A673 (cell line): ENCODE measurements at regions not wholly inside any gene's neighbourhood (a gene's known extent, or its start where the extent isn't known, plus 50 kb on each side); places are given as distances from the start of the nearest gene placed in this dataset.
"Not testable (repeated sequence)": the region's sequence is repeated elsewhere in the genome, so short reads cannot be mapped to it uniquely, and the experiment has no call there.

Experiments
- BruUV-seq: library from RNA; stranded (reverse); fragments of 400-500 nt; replicated peaks from 2 replicates; lab custom pipeline; 2021; lab: Mats Ljungman, UMichigan
- CTCF ChIA-PET: fragments of 300-600 bp; sonication (Branson Sonifier 250); formaldehyde crosslinking; loops from one replicate; lab custom pipeline; 2022; ENCODE audit warnings: antibody characterized with exemption; lab: Charles Lee
- POLR2A ChIA-PET: fragments of 300-600 bp; sonication (Branson Sonifier 250); formaldehyde crosslinking; loops from one replicate; lab custom pipeline; 2022; ENCODE audit warnings: antibody characterized with exemption; ENCODE audit not compliant: low non-redundant PET; lab: Charles Lee
- DNase-seq: peaks from one replicate; pipeline ENCODE4 v3.0.0-alpha.2; 2015; ENCODE audit warnings: low spot score
- H3K27ac ChIP-seq: fragments of 200-600 bp; sonication (generic); 2 replicates; pipeline ENCODE4 v1.5.1; 2016; ENCODE audit warnings: mixed run types, low read depth, mild to moderate bottlenecking, mixed read lengths, antibody characterized with exemption, low read length; ENCODE audit not compliant: poor library complexity, severe bottlenecking
- H3K27me3 ChIP-seq: fragments of 200-600 bp; sonication (generic); replicated peaks from 2 replicates; pipeline ENCODE4 v1.6.1; 2017; ENCODE audit warnings: mixed run types, low read depth, mild to moderate bottlenecking, mixed read lengths, antibody characterized with exemption, low read length; ENCODE audit not compliant: insufficient read depth, poor library complexity
- H3K36me3 ChIP-seq: fragments of 200-600 bp; sonication (generic); 2 replicates; pipeline ENCODE4 v1.6.1; 2016; ENCODE audit warnings: mixed run types, mild to moderate bottlenecking, mixed read lengths, antibody characterized with exemption, low read length; ENCODE audit not compliant: insufficient read depth, poor library complexity, severe bottlenecking
- H3K4me1 ChIP-seq: fragments of 200-600 bp; sonication (generic); 2 replicates; pipeline ENCODE4 v1.6.1; 2017; ENCODE audit warnings: mixed run types, mild to moderate bottlenecking, mixed read lengths, antibody characterized with exemption, low read length; ENCODE audit not compliant: insufficient read depth, poor library complexity, severe bottlenecking
- H3K4me3 ChIP-seq: fragments of 200-600 bp; sonication (generic); 2 replicates; pipeline ENCODE4 v1.5.1; 2016; ENCODE audit warnings: low read depth, mixed run types, mild to moderate bottlenecking, mixed read lengths, low read length; ENCODE audit not compliant: poor library complexity, severe bottlenecking
- H3K9me3 ChIP-seq: fragments of 200-600 bp; sonication (generic); 2 replicates; pipeline ENCODE4 v1.6.1; 2016; ENCODE audit warnings: mixed run types, low read depth, mild to moderate bottlenecking, mixed read lengths, antibody characterized with exemption, low read length; ENCODE audit not compliant: poor library complexity, severe bottlenecking
- CTCF ChIP-seq: fragments of 300-800, 200-600 bp; sonication (generic); conservative IDR thresholded peaks from 2 replicates; pipeline ENCODE4 v1.5.1; 2017; ENCODE audit warnings: low read depth, mild to moderate bottlenecking, antibody characterized with exemption, low read length, moderate library complexity, mixed read lengths
- EZH2 ChIP-seq: fragments of 200-600 bp; sonication (generic); IDR thresholded peaks from 2 replicates; pipeline ENCODE4 v1.6.1; 2017; ENCODE audit warnings: borderline replicate concordance, low read depth, mild to moderate bottlenecking, mixed read lengths, antibody characterized with exemption, low read length; ENCODE audit not compliant: poor library complexity, severe bottlenecking
- intact Hi-C: fragments of 100-400 bp; cut with micrococcal nuclease; formaldehyde crosslinking; loops from one replicate; pipeline ENCODE4 v1.10.0; 2022; ENCODE audit not compliant: unreplicated experiment

GRCh38 chr6:14521141-14521540 lies 403.6 kb downstream of the CD83 start:
- ChIA-PET CTCF (no interaction called here), POLR2A (no interaction called here)
- Histone ChIP-seq H3K36me3 (no peaks in the 10 kb centered on the region), H3K27ac (no peak overlapping the region), H3K9me3 (no peaks in the 10 kb centered on the region), H3K4me1 (peaks cover 6% of the 10 kb centered on the region), H3K27me3 (no peaks in the 10 kb centered on the region), H3K4me3 (no peak overlapping the region)
- BruUV-seq = no TSS peak
- intact Hi-C loops = no loop called here
- DNase-seq = no peak
- no peak for TF ChIP-seq EZH2
- no peak for TF ChIP-seq CTCF

- CTCF ChIA-PET, H3K27me3 ChIP-seq, H3K27ac ChIP-seq, H3K36me3 ChIP-seq, POLR2A ChIA-PET, H3K4me3 ChIP-seq, DNase-seq, intact Hi-C loops, H3K4me1 ChIP-seq, H3K9me3 ChIP-seq, BruUV-seq: not testable (repeated sequence)
Measured at GRCh38 chr6:14521861-14522260, 404.3 kb downstream of the CD83 start.

GRCh38 chr6:14524319-14524718 lies 406.7 kb downstream of the CD83 start:
- CTCF ChIA-PET = no interaction called here
- Histone ChIP-seq H3K36me3 (no peaks in the 10 kb centered on the region), H3K27ac (no peak overlapping the region), H3K4me3 (no peak overlapping the region), H3K4me1 (no peaks in the 10 kb centered on the region), H3K27me3 (no peaks in the 10 kb centered on the region), H3K9me3 (peaks cover 8% of the 10 kb centered on the region)
- DNase-seq = no peak
- intact Hi-C loops = no loop called here
- TF ChIP-seq CTCF (no peak), EZH2 (no peak)
- BruUV-seq = no TSS peak
- POLR2A ChIA-PET = no interaction called here

GRCh38 chr6:14530385-14530784 lies 412.8 kb downstream of the CD83 start:
- intact Hi-C loops = no loop called here
- POLR2A ChIA-PET = no interaction called here

More at GRCh38 chr6:14530385-14530784, 412.8 kb downstream of the CD83 start:
- H3K27me3 ChIP-seq = no peaks in the 10 kb centered on the region
- BruUV-seq = no TSS peak
- H3K4me3 ChIP-seq = no peak overlapping the region
- DNase-seq = no peak
- H3K36me3 ChIP-seq = no peaks in the 10 kb centered on the region
- CTCF ChIA-PET = no interaction called here
- no peak overlapping the region for H3K27ac ChIP-seq
- peaks cover 8% of the 10 kb centered on the region for H3K9me3 ChIP-seq
- peaks cover 13% of the 10 kb centered on the region for H3K4me1 ChIP-seq
- TF ChIP-seq EZH2 (no peak), CTCF (no peak)
